GM21423 (cell line): ENCODE measurements at regions not wholly inside any gene's neighbourhood (a gene's known extent, or its start where the extent isn't known, plus 50 kb on each side); places are given as distances from the start of the nearest gene placed in this dataset.
A peak's percentile ranks its signal among the peaks of the same experiment; 100 is the strongest.
"Not testable (repeated sequence)": the region's sequence is repeated elsewhere in the genome, so short reads cannot be mapped to it uniquely, and the experiment has no call there.

Experiments used
- ATAC-seq: cut with Tn5 transposase; IDR thresholded peaks from one replicate; pipeline ENCODE4 v1.9.1; 2021; ENCODE audit warnings: mild to moderate bottlenecking, moderate library complexity; ENCODE audit not compliant: unreplicated experiment

DNA sequence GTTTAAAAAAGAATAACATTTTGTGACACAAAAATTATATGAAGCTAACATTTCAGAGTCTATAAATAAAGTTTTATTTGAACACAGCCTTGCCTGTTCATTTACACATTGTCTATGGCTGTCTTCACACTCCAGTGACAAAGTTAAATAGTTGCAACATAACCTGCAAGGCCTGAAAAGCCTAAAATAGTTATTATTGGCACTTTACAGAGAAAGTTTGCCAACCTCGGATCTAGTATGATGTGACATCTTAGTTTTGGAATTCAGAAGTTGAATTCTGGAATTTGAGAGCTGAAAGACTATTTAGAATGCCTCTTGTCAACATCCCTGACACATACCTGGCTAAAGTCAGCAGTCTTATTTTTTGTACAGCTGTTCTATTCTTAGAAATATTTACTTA, 68.3 kb downstream of the DYRK2 start:
- no peak for ATAC-seq

DNA sequence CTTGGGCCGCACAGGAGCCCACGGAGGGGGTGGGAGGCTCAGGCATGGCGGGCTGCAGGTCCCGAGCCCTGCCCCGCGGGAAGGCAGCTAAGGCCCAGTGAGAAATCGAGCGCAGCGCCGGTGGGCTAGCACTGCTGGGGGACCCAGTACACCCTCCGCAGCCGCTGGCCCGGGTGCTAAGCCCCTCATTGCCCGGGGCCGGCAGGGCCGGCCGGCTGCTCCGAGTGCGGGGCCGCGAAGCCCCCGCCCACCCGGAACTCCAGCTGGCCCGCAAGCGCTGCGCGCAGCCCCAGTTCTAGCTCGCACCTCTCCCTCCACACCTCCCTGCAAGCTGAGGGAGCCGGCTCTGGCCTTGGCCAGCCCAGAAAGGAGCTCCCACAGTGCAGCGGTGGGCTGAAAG, 70.8 kb downstream of the DYRK2 start:
- not testable (repeated sequence) for ATAC-seq

DNA sequence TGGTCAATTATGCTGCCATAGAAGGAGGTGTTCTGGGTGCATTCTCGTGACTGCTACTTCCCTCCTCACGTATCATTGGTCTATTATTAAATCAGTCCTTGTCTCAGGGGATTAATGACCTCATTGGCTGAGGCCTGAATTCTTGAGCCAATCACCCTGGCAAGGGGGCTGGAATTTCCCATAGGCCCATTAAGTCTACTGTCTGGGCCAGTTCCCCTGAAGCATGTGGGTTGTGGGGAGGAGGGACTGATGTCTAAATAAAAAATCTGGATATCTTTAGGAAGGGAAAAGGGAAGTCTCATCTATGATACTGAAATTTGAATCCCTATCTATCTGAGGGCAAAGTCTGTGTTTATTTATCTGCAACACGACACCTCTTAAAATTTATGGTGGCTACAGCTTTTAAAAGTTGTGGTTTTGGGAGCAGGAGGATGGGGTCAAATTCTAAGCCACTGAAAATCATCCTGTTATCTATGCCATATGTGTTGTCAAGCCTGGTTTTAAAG, 71.9 kb downstream of the DYRK2 start:
- ATAC-seq, result no peak

DNA sequence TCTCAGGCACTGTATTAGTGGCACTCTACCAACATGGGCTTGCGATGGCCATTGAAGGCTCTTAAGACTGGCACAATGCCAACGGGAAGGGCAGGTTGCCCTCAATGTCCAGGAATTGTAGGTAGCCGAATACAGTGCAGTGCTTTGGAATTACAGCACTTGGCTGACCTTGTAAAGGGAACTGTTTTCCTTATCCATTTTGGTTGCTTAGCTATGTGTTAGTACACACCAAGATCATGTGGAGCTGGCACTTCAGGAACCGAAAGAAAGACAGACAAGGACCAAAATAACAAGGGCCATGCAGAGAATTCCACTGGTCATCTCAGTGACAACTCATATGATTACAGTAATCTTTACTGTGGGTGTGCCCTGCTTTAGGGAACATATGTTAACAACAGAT, 72.7 kb downstream of the DYRK2 start:
- ATAC-seq, result no peak

DNA sequence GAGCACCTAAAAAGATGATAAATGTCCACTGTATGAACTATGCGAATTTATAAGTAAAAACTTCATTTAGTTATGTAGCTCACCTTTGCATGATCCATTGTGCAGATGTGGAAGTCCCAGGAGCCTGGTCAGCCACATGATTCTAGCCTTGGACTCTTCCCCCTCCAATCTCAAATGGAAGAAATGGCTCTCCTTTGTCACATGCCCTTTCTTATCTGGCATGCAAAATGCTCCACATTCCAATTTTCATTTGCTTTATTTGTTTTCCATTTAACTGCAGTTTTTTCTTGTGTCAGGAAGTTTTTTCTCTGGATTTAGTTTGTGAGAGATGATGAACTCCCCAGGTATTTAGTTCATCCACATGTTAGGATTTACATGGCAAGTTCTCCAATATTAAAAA, 73.8 kb downstream of the DYRK2 start:
- ATAC-seq, result no peak

DNA sequence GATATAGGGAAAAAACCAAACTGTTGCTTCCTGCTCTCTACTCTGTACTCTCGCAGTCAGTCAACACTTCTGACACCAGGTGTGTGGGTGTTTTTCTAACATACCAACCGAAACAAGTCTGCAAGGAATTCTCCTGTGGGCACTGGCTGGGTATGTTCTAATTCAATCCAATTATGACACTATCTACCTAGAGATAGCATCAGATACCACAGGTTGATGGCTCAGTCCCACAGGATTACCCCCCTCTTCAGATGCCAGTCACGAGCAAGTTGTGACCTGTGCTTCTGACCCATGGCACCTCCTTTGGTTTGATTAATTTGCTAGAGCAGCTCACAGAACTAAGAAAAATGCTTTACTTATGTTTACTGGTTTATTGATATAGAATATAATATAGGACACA, 78.3 kb downstream of the DYRK2 start:
- no peak for ATAC-seq

DNA sequence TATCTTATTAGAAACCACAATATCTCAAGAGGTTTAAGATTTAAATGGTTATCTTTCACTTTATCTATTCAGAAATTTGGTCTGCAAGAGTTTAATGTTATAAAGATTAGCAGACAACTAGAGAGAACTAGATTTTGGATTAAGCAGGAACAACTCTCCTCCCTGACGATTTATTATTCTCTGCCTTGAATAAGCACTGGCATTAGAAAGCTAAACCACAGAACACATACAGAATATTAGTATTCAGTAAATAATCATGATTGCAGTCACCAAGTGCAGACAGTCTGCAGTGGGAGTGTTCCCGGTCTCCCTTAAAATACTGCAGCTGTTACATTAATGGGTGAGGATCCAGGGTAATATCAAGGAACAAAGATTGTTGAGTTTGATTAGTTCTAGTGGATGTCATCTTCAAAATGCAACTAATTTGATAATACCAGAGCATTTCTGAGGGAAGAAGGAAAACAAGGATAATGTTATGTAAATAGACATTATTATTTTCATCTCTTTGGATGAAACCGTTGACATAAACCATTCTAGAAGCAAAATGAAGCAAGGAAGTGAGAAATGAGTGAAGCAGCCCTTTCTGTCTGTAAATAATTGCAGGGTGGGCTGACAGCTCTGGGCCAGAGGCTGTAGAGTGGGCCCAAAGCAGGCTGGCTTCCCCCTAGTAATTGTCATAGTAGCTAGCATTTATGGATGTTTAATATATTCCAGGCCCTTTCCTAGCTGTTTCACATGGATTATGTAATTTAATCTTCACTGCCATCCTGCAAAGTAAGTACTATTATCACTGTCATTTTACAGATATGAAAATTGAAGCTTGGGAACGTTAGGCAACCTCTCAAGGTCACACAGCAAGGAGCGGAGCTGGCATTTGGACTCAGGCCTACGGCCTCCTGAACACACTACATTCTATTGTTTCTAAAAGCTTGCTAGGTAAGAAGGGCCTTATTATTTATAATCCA, 79.4 kb downstream of the DYRK2 start:
- no peak for ATAC-seq

DNA sequence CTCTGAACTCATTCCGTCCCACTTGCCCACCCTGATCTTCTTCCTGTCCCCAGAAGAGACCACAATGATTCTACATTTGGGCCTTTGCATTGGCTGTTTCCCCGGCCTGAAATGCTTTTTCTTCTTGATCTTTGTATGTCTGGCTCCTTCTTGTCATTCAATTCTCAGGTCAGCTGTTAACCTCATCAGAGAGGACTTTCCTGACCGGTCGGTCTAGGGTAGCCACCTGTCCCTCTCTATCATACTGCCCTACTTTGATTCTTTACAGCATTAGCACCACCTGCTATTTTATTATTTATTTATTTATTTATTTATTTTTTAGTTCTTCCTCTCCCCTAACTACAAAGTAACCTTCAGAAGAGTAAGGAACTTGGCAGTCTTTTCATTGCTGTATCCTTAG, 84.3 kb downstream of the DYRK2 start:
- ATAC-seq, result no peak

DNA sequence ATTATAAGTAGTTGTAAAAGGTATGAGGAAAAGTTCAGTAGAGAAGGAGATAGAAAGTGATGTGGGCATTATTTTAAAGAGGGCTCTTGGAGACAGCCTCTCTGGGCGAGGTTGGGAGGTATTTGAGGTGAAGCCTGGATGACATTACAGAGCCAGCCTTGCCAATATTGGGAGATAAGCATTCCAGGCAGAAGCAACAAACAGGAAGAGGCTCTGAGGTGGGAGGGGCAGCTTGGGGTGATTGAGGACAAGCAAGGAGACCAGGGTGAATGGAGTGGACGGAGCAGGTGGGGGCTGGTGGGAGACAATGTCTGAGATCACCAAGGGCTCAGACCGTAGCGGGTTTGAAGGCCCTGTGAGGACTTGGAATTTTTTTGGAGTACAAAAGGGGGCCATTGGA, 87.3 kb downstream of the DYRK2 start:
- no peak for ATAC-seq

DNA sequence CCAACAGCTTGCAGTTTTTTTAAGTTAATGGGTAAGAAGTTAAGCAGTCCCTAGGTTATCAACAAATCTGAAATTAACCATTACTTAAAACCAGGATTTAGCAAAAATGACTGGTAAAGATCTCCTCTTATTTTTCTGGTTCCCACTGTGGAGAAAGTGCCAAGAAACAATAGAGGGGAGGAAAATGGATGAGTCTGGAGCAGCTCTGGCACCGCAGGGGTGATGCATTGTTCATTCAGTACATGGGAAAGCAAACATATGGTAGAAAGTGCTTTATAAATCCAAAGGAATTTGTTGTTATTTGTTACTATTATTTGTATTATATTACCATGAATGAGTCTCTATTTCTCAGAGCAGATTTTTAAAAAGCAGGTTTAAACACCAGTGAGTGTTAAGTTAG, 92.2 kb downstream of the DYRK2 start:
- no peak for ATAC-seq

DNA sequence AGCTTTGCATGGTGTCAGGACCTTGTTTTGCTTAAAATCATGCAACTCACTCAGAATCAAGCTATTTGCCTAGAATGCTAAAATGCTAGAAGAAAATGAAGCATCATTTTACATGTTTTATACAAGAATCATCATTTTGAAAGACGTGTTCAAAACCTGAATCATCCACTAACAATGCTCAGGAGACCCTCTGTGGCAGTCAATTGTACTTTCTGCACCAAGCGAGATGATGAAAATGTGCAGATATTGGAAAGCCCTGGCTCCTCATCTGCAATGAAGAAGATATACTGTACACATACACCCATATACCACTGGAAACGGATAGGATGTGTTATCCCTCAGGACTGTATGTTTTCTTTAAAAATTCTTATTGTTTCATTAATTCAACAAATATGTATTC, 92.7 kb downstream of the DYRK2 start:
- no peak for ATAC-seq

DNA sequence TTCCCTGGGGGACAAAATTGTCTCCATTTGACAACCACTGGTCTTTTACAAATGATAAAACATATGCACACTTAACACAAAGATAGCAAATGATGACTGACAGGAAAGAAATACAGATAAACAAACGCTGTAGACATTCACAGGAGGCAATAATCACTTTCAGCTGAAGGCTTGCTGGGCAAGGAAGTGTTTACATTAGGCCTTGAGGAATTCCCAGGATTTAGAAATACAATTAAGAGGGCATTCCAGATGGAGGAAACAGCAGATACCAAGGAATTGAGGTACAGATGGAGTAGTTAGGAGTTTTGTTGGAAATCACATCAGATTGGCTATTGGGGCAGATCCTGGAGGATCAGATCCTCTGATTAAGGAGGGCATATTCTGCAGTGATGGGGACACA, 93.9 kb downstream of the DYRK2 start:
- no peak for ATAC-seq

DNA sequence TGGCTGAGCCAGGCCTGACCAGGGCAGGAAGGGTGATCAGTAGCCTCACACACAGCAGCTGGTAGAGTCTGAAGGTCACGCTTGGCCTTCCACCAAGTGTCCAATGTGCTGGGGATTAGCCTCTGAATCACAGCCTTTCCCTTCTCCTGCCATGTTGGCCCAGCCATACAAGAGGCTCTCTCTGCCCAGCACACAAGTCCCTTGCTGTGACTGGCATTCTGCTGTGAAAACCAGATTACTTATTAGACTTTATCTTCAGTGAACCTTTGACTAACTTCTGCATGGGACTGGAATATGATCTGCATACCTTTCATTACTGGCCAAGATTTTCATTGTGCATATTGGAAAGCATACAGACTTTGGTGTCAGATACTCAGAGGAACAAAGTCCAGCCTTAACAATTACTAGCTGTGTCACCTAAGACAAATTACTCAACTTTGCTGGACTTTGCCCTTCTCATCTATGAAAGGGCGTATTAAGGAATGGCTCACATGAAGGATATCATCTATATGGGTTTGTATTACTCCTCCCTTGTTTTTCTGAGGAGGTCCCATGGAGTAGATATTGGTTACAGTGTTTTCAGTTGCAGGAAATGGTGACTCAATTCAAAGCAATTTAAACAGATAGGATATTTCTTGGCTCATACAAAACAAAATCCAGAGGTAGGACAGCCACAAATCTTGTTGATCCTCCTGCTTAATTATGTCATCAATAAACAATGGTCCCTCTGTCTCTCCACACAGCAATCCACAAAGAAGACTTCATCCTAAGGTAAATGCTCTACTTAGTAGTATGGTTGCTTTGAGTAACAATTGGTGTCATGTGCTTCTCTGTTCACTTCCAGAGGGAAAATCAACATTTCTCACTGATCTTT, 99.6 kb downstream of the DYRK2 start:
- ATAC-seq, result no peak

DNA sequence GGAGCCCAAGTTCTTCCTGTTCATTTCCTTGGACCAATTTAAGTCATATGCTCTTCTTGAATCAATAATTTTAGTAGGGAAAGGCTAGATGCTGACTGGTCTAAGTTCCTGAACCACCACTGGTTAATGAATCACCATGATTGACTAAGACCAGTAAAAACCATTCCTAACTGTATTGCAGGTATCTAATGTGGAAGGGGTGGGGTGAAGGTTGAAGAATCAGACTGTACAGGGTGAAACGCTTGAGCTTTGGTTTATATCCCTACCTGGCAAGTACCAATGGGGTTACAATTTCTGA, 100.1 kb downstream of the DYRK2 start:
- ATAC-seq, result no peak

DNA sequence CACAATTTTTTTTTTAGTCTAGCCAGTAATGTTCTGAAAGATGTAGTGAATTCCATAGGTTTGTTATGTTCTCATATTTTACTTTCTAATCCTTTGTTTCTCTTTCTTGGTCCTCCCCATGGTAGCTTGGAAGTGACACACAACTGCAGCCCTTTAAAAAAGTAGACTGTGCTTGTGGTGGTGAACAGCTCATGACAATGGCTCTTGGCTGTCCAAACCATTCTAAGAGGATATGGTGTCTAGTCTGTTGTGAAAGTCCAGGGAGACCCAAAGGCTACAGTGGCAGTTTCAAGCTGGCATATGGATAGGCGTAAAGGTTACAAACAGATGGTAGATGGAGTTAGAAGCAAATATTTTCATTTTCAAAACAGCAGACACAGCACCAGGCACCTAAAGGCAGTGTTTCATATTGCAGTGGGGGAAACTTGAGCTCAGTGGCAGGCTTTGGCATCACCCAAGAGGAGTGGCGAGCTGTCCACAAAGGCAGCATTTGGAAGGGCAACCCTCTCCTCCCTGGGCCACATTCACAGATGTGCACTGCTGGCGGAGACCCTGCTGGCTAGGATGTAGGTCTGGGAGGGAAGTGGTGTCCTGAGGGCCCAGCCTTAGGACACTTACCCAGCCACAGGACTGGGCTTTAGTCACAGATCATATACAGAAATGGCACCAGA, 102.1 kb downstream of the DYRK2 start:
- no peak for ATAC-seq

DNA sequence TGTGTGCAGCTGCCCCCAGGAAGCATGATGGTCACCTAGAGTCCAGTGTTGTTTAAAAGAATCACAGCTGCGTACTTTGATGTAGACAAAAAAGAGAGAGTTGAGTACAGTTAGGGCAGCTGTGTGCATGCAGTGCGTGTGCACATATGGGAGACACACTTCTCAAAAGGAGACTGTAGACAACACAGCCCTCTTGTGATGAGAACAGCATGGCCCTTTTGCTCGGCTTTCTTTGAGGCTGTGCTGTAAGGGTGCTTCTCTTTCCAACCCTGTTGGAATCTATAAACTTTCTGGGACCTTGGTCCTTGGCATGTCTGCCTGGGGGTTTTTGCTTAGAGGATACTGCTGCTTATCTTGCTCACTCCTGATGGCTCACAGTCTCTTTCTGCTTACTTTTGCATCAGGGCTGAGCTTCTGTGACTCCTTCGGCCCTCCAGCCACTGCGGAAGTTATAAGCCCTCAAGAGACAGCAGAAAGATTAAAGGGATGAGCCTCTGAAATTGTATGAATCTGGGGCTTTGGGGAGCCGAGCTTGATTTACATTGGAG, 102.9 kb downstream of the DYRK2 start:
- no peak for ATAC-seq

DNA sequence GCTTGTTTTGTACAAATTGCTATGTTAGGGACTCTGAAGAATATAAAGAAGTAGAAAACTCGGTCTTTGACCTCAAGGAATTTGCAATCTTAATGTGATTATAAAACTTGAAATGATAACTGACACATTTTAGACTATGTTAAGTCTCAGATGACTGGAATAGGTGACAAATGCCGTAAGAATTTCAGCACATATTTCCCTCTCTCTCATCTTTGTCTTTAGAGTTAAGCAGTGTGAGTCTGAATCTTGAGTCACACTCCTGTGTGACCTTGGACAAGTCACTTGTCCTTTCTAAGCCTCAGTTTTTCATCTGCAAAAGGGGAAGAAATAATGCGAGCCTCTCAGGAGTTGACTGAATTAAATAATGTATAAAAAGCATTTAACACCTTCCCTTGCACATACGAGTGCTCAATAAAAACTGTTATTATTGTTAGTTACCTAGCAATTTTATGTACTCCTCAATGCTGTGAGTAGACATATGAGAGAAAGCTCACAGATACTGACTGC, 103.7 kb downstream of the DYRK2 start:
- ATAC-seq, result no peak

DNA sequence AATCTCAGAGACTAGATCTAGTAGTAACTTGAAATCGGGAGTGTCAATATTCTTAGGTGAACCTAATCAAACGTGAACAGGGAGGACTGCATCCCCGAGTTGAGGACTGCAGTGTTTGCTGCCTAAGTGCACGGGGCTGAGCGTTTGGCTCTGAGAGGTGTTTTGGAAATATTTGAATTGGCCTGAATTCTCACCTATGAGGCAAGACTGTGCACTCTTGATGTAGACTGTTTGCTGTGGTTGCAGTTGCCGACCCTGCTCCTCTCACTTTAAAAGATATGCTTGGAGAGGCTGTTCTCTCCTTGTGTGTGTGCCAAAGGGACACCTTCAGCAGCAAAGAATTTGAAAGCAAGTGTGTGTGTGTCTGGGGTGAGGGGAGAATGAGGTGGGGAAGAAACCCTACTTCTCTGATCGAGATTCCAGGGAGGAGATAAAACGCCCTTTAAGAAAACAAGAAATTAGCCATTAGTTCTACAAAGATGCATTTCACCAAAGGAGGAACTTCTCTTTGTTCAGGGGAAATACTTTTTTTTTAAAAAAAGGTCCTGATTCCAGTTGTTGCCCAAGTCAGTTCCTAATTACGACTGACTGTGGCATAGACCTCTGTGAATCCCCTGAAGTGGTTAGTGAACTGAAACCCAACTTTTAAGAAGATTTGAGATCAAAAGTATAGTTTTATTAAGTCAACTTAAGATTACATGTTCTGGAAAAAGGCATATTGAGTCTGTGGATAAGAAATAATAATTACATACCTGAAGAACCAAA, 106.6 kb downstream of the DYRK2 start:
- ATAC-seq, result no peak

DNA sequence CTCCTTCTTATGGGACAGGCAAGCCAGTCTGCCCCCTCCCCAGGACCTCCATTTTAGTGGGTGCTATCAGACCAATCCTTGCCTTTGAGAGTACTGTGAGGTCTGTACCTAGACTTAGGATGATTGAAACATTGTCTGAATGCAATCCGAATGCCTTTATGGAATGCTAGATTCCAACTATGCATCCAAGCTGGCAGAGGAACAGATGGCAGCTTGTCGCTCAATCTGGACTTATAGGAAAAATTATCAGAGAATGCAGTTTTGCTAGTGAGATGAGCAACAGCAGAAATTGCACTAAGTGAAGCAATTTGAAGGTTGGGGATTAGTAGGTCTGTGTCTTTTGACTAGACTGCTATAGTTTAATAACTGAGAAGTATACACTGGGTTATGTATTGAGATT, 109.1 kb downstream of the DYRK2 start:
- peak; percentile 15 for ATAC-seq

DNA sequence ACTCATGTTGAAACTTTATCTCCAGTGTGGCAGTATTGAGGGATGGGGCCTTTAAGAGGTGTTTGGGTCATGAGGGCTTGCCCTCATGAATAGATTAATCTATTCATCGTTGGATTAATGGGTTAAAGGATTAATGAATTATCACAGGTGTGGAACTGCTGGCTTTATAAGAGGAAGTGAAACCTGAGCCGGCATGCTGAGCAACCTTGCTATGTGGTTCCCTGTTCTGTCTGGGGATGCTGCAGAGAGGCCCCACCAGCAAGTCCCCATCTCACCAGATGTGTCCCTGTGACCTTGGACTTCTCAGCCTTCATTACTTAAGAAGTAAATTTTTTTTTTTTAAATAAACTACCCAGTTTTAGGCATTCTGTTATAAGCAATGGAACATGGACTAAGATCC, 109.6 kb downstream of the DYRK2 start:
- peak; percentile 99 for ATAC-seq
